K562 (cell line): ENCODE measurements at regions not wholly inside any gene's neighbourhood (a gene's known extent, or its start where the extent isn't known, plus 50 kb on each side); places are given as distances from the start of the nearest gene placed in this dataset.

Experiments used
- ARNT ChIP-seq, 2 experiments: fragments of 450-650 bp; IDR thresholded peaks; 2 replicates each; pipeline ENCODE4 v1.6.1; 2016; ENCODE audit warnings: mild to moderate bottlenecking in 1 of 2
- POLR2A ChIP-seq: fragments of 450-650 bp; conservative IDR thresholded peaks from 2 replicates; pipeline ENCODE4 v1.6.1; 2016
- TF ChIP-seq, protein P1 (sequence below): fragments of 250-450 bp; sonication (Bioruptor Pico); IDR thresholded peaks from 2 replicates; pipeline ENCODE4 v1.5.0; 2022; ENCODE audit warnings: mild to moderate bottlenecking
- TF ChIP-seq, protein P2 (sequence below), 3 experiments: IDR thresholded peaks in 2 of 3; conservative IDR thresholded peaks in 1 of 3; 2 replicates each; pipeline ENCODE4 v1.5.1; 2011 to 2012; ENCODE audit warnings: low read length in 3 of 3, mild to moderate bottlenecking in 3 of 3, control low read depth in 2 of 3, improper control_type of control experiment in 1 of 3, inconsistent platforms in 1 of 3, low read depth in 1 of 3, mixed read lengths in 1 of 3, moderate library complexity in 1 of 3; ENCODE audit not compliant: insufficient read depth in 2 of 3

DNA sequence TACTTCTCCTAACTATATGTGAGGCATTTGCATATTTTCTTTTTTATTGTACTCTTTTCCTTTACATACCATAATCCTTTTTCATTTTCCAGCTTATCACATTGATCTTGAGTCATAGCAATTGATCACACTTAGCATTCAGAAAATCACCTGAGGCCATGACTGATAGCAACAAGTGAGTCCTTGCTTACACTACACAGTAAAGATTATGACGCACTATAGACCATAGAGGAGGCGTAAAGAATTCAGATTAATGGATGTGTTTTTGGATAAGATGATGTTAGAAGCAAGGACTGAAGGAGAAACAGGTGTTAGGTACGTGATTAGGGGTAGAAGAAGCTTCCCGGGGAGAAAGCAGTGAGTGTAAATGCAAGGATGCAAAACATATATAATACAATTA lies 637.7 kb downstream of the ETNK1 start:
- TF ChIP-seq, protein P1, sequence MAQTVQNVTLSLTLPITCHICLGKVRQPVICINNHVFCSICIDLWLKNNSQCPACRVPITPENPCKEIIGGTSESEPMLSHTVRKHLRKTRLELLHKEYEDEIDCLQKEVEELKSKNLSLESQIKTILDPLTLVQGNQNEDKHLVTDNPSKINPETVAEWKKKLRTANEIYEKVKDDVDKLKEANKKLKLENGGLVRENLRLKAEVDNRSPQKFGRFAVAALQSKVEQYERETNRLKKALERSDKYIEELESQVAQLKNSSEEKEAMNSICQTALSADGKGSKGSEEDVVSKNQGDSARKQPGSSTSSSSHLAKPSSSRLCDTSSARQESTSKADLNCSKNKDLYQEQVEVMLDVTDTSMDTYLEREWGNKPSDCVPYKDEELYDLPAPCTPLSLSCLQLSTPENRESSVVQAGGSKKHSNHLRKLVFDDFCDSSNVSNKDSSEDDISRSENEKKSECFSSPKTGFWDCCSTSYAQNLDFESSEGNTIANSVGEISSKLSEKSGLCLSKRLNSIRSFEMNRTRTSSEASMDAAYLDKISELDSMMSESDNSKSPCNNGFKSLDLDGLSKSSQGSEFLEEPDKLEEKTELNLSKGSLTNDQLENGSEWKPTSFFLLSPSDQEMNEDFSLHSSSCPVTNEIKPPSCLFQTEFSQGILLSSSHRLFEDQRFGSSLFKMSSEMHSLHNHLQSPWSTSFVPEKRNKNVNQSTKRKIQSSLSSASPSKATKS (CRISPR knock-in tag), result no peak
- no peak for TF ChIP-seq POLR2A
- TF ChIP-seq, protein P2, sequence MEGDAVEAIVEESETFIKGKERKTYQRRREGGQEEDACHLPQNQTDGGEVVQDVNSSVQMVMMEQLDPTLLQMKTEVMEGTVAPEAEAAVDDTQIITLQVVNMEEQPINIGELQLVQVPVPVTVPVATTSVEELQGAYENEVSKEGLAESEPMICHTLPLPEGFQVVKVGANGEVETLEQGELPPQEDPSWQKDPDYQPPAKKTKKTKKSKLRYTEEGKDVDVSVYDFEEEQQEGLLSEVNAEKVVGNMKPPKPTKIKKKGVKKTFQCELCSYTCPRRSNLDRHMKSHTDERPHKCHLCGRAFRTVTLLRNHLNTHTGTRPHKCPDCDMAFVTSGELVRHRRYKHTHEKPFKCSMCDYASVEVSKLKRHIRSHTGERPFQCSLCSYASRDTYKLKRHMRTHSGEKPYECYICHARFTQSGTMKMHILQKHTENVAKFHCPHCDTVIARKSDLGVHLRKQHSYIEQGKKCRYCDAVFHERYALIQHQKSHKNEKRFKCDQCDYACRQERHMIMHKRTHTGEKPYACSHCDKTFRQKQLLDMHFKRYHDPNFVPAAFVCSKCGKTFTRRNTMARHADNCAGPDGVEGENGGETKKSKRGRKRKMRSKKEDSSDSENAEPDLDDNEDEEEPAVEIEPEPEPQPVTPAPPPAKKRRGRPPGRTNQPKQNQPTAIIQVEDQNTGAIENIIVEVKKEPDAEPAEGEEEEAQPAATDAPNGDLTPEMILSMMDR (IDR thresholded peaks at IDR 0.05 in 2 of 3, conservative IDR thresholded peaks at IDR 0.05 in 1 of 3; ENCODE audit: insufficient read depth in 2 of 3, low read depth in 1 of 3, low read length in 3 of 3), result no peak
- no peak for TF ChIP-seq ARNT (IDR thresholded peaks at IDR 0.05)
